Activated T-cell treated with anti-CD3 and anti-CD28 coated beads, Interleukin-2, amount 50 U/mL, for 48 hours (primary cell): ENCODE measurements at regions not wholly inside any gene's neighbourhood (a gene's known extent, or its start where the extent isn't known, plus 50 kb on each side); places are given as distances from the start of the nearest gene placed in this dataset.

ENCODE experiments used
- DNase-seq, 2 experiments: peaks; one replicate each; pipeline ENCODE4 v3.0.0-alpha.2; 2020

DNA sequence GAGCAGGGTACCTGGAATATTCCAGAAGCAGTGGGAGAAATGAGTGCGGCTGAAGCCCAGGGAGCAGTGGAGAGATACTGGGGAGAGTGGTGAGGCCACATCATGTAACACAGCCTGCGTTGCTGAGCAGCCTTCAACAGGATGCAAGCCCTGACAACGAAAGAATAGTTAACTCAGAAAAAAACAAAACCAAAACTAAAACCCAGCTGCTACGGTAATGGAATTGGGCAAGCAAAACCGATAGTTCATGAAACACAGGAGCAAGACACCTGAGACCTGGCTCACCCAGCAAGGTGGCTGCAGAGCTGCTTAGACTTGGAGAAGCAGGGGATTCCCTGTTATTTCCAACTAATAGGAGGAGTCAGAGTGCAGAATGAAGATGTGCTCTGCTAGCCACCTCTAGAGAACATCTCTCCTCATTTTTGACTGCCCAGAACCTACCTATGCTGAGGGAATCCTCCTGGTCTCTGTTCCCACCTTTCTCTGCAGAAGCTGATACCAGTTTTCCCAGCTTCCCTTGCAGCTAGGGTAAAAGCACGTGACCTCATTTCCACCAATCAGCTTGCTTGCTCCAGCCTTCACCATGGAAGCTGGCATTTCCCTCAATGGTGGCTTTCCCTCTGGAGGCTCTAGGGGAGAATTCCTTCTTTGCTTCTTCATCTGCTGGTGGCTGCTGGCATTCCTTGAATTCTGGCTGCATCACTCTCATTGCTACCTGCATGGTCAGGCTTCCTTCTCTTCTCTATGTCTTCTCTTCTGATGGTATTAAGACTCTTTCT, 59.4 kb upstream of the XYLT1 start:
- peak; percentile 22 to 29 for DNase-seq

DNA sequence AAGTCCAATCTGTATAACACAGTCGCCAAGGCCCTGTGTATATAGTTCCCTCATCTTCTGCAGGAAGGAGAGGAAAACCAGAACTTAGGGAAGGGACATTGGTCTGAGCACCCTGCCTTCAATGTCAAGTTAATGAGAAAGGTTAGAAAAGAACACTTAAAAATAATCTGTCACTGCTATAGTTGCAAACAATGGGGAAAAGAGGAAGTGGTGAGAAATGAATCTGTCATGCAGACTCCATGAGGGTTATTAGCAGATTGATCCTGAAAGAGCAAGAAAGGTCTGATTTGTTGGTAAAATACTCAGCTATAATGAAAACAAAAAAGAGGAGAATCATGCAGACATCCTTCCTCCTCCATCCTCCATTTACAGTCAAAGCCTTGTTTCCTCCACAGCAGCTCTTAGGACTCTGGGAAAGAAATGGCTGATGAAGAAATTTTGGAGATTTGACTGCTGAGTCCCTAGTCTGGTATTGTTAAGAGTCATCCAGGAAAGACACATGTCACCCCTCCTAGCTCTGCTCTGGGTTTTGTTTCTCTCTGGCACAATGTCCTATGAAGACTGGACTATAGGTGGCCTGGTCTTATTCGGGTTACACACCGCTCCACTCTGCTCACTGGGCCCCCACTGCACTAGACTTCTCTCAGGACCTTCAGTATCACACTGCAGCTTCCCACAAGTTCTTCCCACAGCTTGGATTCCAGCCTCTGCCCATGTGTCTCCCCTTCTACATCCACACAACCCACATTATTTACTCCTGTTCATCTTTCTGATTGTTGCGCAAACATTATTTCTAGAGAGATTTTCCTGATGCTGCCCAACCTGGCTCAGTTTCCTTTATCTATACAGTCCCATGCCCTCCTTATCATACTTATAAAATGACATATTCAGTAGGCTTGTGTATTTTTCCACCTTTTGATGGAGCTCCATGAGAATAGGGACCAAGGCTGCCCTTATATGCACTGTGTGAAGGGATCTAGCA, 56.5 kb upstream of the XYLT1 start:
- no peak for DNase-seq

DNA sequence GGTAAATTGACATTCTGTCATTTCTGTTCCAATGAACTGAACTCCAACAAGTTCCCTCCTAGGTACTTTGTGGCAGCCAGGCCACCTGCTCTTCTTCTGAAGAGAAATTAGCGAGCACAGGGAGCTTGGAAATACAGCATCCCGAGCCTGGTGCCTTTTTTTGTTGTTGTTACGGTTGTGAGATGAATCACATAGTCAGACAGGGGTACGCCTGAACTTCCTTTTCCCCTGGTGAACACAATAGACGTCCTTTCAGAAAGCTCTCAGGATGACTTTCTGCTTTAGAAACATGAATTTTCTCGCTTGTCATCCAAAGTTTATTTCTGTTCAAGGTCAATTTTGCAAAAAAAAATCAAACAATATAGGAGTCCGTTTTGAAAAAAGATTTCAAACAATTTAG, 53.9 kb upstream of the XYLT1 start:
- no peak for DNase-seq

DNA sequence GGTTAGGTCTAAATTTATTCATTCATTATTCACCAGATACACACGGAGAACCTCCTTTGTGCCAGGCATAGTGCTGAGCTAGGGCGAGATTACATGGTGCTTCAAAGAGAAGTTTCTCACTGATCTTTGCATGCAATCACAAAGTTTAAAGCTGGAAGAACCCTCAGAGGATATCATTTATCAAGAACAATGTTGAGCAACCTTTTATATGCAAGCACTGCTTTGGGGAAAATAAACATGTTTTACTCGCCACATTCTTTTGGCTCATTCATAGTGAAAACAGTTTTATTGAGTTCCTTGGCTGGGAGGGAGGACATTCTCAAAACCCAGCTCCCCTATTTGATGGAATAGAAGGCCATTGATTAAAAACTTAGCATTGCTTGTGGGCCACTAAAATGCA, 49.8 kb upstream of the XYLT1 start:
- DNase-seq: no peak
